CD4-positive, alpha-beta T cell treated with Interleukin-4 for 4 hours (primary cell): ENCODE measurements at regions not wholly inside any gene's neighbourhood (a gene's known extent, or its start where the extent isn't known, plus 50 kb on each side); places are given as distances from the start of the nearest gene placed in this dataset.

ENCODE experiments used
- DNase-seq: peaks from one replicate; pipeline ENCODE4 v3.0.0-alpha.2; 2020

DNA sequence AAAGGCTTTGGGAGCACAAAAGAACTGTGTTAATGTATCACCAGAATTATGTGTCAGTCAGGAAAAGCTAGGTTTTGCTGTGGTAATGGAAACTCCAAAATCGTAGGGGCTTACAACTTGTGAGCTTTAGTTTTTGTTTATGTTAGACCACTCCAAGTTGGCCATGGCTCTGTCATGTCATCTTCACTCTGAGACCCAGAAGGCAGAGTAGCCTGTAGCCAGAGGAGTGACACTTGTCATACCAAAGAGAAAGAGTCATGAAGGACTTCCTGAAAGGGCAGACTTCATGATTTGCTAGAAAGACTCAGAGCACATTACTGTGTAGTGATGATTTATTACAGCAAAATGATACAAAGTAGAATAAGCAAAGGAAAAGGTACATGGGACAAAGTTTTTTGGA lies 133.6 kb upstream of the SSTR1 start:
- DNase-seq: peak; percentile 48

DNA sequence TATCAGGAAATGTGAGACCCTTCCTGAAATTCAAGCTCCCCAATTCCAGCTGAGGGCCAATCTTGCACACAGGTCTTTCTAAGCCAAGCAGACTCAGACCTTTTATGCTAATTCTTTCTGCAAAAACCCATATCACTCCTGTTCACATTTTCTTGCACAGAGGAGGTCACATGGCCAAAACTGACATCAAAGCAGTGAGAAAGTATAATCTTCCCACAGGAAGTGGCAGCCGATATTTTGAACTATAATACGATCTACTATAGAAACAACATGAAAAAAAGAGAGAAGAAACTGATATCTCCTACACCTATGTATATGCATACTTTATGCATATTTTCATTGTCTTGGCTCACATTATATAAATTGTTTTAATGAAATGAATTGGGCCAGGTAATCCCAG lies 132.9 kb upstream of the SSTR1 start:
- DNase-seq: peak; percentile 83

DNA sequence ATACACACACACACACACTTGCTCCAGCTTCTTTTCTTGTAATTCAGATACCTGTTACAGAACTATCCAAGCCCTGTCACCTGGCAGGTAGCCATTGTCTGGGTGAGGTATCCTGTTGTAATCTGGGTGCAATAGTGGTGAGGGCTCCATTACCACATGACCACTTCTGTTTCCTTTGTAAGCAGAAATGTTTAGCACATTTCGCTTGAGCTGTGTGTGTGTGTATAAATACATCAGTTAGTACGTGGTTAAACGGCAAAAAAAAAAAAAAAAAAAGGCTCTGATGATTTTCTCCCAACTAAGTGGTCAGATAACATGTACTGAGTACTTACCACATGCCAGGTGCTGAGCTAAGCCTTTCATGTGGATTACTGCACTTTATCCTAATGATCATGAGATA lies 129.3 kb upstream of the SSTR1 start:
- DNase-seq: peak; percentile 91

DNA sequence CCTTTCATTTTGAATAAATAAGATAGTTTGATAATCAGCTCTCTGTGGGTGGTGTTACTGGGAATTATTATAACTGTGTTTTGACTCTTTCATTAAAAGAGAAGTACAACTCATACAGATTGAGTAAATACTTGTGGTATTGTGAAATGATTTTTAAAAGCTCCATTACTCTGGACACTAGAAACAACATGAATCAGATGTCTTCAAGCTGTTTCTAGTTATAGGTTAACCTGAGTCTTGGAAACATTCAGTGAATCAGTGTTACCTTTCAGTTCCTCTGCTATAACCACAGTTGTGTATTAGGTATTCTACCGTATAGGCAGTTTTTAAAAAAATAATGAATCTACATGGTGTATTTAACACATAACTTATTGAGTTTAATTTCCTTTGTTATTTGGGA lies 128.4 kb upstream of the SSTR1 start:
- DNase-seq: peak; percentile 56

DNA sequence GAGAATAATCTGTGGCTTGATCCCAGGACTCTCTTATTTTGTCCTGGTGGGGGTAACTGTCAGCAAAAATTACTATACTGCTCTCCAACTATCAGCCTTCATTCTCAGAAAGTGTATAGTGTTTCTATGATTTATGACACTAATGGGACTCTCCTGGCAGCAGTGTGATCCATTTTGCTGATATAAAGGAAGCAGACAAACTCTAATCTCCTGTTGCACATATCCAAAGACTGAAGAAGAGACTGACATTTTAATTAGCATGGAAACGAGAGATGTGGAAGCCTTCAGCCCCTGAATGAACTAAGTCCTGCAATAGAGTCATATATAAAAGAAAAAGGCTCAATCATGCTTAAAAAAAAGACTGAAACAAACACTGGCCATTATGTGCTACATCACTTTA lies 127.8 kb upstream of the SSTR1 start:
- no peak for DNase-seq

DNA sequence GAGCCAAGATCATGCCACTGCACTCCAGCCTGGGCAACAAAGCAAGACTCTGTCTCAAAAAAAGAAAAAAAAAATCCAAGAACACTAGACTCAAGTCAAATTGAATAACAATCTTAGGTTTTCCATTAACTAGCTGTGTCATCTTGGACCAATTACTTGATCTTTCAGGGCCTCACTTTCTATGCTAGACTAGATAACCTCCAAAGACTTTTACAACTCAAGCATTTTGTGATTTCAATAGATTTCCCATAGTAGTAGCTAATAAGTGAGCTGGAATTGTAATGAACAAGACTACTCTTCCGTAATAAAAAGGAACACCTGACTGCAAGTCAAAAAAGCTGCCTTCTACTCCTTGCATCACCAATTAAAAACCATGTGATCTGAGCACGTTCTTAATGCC lies 127.0 kb upstream of the SSTR1 start:
- no peak for DNase-seq

DNA sequence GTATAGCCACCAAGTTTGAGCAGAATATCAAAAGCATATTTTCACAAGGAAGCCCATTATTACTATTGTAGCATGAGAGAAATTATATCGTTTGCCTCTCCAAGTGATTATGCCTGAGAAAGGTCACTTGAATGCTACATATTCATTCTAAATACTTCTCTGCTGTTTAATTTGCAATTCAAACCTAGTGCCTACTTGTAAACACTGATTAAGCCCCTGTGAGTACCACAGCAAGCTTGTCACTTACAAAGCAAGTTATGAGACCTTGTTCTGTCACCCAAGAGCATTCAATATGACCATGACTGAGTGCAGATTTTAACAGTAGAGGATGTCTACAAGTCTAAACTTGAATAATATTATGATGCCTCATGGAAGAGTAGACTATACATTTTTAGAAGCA lies 124.7 kb upstream of the SSTR1 start:
- DNase-seq: no peak

DNA sequence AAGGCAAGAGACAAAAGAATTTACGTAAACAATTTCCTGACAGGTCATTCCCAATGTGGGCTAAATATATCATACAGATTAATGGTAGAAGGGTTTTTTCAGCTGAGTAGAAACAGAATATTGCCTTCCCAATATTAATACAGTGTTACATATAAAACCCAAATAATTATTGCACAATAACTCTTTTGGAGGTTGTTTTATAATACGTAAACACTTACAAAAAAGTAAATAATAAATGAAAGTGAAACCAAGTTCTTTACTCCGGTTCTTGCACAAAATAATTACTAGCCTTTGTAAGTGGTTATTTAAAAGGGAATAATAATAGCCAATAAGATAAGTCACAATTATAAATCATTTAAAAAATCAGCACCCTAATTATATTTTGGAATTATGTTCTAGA lies 118.6 kb upstream of the SSTR1 start:
- peak; percentile 22 for DNase-seq

DNA sequence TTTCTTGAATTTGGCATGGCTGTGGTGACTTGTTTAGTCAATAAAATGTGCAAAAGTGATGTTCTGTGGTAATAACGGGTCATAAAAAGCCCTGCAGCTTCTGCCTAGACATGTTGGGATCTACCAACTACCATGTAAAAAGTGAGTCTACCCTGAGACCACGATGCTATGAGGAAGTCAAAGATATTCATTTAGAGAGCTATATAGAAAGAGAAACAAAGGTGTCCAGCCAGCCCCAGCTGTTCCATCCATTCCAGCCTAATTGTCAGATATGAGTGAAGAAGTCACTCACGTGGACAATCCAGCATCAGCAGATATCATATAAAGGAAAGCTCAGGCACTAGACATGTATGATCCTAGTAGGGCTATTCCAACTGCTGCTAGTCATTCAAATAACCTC lies 117.2 kb upstream of the SSTR1 start:
- no peak for DNase-seq

DNA sequence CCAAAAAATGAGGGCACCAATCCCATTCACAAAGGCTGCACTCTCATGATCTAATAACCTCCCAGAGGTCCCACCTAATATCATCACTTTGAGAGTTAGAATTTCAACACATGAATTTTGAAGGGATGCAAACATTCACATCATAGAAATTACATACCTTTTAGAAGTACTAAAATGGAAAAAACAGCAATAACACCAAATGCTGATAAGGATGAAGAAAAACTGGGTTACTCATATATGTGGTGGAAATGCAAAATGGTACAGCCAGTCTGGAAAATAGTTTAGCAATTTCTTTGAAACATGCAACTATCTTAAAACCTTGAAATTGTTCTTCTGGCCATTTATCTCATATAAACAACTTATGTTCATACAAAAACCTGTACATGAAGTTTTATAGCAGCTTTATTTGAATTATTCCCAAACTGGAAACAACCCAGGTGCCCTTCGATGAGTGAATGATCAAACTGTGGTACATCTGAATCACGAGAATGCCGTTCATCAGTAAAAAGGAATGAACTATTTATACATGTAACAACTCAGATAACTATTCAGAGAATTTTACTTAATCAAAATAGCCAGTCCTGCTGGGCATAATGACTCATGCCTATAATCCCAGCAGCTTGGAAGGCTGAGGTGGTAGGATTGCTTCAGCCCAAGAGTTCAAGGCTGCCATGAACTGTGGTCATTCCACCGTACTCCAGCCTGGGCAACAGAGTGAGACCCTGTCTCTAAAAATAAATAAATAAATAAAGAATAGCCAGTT lies 109.4 kb upstream of the SSTR1 start:
- no peak for DNase-seq

DNA sequence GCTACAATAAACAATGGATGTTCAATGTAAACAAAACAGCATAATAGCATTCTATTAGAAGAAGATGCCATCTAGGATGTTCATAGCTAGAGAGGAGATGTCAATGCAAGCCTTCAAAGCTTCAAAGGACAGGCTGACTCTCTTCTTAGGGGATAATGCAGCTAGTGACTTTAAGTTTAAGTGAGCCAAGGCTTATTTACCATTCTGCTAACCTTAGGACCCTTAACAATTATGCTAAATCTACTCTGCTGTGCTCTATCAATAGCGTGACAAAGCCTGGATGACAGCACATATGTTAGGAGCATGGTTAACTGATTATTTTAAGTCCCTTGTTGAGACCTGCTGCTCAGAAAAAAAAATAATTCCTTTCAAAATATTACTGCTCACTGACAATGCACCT lies 106.0 kb upstream of the SSTR1 start:
- DNase-seq: no peak

DNA sequence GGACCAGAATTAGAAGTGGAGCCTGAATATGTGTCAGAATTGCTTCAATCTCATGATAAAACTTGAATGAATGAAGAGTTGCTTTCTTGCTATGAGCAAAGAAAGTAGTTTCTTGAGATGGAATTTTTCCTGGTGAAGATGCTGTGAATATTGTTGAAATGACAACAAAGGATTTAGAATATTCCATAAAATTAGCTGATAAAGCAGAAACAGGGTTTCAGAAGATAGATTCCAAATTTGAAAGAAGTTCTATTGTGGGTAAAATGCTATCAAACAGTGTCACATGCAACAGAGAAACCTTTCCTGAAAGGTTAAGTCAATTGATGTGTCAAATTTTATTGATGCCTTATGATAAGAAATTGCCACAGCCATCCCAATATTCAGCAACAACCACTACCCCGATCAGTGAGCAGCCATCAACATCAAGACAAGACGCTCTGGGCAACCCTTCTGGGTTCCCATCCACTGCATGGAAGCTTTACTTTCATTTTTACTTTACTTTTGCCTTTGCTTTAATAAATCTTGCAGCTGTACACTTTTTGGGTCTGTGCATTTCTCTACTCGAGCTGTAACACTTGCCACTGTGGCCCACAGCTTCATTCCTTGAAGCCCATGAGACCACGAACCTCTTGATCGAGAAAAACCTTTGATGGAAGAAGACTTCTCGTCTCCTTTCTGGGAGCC lies 104.0 kb upstream of the SSTR1 start:
- DNase-seq: no peak

DNA sequence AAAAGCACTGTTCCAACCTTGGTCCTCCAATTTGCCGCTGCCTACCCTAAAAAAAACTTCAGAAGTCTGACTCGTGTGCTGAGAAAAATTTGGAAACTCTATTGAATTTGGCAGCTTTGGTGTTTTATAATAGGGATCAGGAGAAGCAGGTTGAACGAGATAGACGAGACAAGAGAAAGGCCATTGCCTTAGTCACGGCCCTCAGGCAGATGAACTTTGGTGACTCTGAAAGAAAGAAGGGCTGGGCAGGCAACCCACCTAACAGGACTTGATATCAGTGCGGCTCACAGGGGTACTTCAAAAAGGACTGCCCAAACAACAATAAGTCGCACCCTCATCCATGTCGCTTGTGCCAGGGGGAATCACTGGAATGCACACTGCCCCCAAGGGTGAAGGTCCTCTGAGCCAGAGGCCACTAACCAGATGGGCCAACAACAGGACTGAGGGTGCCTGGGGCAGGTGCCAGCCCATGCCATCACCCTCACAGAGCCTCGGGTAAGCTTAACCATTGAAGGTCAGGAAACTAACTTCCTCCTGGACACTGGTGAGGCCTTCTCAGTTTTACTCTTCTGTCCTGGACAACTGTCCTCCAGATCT lies 102.5 kb upstream of the SSTR1 start:
- DNase-seq: no peak

DNA sequence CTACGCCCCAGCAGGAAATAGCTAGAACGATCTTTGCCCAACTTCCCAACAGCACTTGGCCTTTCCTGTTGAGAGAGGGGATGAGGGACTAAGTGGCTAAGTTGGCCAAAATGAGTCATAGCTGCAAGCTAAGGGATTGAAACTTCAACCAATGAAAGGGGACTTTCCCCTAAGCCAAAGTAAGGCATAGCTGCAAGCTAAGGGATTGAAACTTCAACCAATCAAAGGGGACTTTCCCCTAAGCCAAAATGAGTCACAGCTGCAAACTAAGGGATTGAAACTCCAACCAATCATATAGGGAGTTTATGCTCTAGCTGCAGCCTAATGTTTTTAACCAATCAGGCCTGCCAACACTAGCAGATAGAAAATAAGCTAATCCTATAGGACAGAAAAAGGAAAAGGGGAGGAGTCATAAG lies 100.5 kb upstream of the SSTR1 start:
- peak; percentile 36 for DNase-seq

DNA sequence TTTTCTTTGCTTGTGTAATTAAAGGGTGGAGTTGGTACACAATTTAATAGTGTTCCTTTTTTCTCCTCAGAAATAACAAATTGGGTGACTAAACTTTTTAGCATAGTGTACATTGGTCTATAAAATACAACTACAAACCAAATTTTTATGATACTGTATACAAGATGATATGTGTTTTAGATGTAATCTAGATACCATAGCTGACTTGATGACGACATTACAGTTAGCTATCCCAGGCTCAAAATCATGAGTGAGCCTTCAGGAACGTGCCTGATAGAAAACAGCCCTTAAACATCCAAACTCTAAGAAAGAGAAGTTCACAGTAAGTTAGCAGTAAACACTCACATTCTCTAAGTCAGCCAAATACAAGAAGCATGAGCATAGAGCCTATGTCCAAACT lies 99.0 kb upstream of the SSTR1 start:
- DNase-seq: no peak

DNA sequence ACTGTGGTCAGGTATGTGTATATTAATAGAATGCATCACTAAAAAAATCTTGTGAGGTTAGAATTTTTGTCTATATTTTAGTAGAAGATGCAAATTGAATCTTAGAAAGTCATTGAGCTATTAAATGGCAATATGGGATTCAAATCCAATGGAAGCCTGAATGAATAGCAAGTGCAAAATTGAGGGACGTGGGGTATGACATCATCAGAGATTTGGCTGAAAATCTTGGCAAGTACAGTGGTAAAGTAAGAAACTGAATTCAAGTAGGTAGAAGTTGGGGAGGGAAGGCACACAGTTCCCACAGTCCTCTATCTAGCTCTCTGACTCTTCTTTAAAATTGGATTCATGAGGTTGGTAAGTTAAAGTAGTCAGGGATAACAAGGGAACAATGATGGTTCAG lies 97.4 kb upstream of the SSTR1 start:
- no peak for DNase-seq

DNA sequence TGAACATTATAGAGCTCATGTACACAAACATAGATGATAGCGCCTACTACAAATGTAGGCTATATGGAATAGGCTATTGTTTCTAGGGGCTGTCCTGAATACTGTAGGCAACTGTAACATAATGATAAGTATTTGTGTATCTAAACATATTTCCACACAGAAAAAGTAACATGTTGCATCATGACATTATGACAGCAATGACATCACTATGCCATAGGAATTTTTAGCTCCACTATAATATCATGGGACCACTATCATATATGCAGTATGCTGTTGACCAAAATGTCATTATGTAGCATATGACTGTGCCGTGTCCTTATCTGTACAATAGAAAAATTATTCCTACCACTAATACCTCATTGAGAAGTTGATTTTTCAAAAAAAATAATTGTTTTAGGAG lies 96.7 kb upstream of the SSTR1 start:
- DNase-seq: no peak

DNA sequence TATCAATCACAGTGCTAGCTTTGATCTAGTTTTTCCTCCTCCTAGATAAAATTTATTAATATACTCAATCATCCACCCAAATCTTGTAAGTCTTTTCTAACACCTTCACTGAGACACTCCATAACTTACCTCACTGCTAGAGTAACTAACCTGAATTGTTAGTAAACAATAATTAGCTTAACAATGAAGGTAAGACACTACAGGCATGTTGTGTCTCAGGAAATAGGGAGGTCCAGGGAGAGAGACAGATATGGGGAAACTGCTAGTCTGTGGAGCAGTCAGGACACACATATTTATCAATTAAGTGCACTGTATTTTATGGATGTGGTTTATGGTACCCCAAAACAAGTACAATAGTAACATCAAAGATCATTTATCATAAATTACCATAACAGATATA lies 94.2 kb upstream of the SSTR1 start:
- no peak for DNase-seq

DNA sequence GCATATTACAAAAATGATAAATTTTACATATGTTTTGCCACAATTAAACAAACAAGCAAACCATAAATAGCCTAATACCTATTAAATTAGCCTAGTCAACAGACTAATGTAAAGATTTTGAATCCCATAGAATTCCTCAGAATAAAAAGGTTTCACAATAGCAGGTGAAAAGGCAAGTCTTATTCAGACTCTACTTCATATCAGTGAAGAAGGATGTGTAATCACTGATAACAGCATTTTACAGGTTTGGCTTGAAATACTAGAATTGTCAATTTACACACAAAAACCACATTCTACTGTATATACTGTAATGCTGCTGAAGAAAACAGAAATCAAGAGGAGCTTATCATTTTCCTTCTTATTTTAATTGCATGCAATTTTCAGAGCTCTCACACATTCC lies 90.8 kb upstream of the SSTR1 start:
- no peak for DNase-seq

DNA sequence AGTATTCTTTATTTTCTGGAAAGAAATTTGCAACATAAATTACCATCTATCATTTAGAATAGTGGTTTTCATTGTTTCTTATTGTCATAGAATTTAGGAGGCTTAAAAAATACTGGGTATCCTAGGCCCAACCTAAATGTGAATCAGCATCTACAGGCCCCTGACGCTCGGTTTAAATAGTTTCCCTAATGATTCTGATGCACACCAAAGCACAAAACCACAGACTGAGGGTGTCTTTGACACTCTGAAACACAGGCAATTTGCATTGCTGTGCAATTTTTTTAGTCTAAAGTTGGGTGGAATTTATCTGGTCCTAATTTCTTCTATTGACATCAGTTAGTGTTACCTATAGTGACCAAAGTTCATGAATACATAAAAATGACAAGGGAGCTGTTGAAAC lies 87.6 kb upstream of the SSTR1 start:
- peak; percentile 42 for DNase-seq

DNA sequence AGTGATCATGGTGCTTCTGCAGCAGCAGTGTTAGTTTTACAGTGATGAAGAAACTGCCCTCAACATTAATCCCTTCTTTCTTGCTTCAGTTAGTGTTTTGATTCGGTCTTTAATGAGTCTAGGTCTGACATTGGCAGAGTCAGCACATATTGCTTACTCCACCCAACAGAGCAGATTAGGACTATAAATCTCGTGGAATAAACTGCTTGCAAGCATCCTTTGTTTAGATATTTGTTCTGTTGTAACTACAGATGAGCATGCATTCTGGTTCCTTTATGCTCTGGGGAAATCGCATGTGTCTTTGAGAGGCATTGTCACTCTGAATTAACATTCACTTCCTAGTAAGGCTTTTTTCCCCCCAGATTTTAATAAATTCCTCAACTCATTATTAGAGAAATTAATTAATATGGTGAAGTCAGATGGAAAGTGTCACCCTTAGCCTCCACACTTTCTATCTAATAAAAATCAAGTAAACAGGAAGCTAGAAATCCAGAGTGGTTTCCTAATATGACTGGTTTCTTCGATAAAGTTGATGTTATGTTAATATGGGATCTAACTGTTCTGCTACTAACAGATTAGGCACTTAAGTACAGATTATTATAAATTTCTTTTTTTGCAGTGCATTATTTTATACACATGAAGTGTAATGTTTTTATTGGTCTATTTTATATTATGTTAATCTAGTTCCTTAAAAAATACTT lies 86.2 kb upstream of the SSTR1 start:
- peak; percentile 13 for DNase-seq

DNA sequence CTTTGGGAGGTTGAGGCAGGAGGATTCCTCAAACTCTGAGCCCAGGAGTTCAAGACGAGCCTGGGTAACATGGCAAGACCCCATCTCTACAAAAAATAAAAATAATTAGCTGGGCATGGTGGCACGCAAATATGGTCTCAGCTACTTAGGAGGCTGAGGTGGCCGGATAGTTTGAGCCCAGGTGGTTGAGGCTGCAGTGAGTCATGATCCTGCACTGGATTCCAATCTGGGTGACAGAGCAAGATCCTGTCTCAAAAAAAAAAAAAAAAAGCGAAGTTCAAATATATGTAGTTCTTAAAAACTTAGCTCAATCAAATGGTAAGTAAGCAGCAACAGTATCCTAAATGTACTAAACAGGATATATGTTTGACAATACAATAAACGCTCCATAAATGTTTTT lies 85.5 kb upstream of the SSTR1 start:
- no peak for DNase-seq

DNA sequence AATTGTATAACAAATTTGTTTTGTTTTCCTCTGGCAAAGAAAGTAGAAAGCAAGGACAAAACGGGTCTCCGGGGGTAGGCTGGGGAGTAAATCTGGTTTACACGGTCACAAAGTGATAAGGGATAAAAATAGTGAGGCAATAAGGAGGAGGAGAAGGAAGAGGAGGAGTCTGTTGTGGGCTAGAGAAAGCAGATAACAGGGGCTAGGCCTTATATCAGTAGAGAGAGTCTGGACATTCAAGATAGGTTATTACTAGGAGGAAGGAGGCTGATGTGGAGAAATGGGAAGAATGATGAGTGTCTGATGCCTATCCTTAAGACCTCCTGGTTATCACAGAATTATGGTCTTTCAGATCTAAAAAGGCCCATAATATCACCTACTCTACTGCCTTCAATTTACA lies 83.2 kb upstream of the SSTR1 start:
- DNase-seq: no peak

DNA sequence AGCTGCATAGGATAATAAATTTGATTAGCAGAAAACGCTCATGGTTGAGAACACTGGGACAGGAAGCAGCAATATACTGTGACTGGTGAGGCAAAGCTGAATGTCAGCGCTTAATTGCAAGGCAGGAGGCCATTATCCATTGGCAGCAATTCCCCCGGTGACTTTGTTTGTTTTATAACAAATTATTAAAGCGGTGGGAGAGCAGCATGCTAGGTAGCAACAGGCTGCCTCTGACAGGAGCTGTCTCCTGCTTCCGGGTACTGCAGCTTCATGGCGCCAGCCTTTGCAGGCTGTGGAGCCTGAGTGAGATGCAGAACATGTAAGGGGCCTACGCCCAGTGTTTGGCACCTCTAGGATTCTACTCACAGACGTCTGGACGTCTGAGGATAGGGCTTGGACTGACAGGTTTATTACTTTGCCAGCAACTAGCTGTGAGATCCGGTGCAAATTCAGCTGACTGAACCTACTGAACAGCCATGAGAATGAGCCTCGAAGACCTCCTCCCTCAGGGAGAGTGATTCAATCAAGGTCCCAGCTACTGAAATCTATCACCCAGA lies 82.1 kb upstream of the SSTR1 start:
- no peak for DNase-seq
